Activated T-cell treated with anti-CD3 and anti-CD28 coated beads, Interleukin-2, amount 50 U/mL, for 72 hours (primary cell): ENCODE measurements at regions not wholly inside any gene's neighbourhood (a gene's known extent, or its start where the extent isn't known, plus 50 kb on each side); places are given as distances from the start of the nearest gene placed in this dataset.
"Not testable (repeated sequence)": the region's sequence is repeated elsewhere in the genome, so short reads cannot be mapped to it uniquely, and the experiment has no call there.

Source experiments
- ATAC-seq, 2 donors: fragments of 150-1000 bp; cut with Tn5 transposase; replicated peaks in 1 of 2; 2 replicates each; pipeline ENCODE4 v1.10.0; 2021; ENCODE audit warnings: moderate library complexity in 2 of 2, mild to moderate bottlenecking in 1 of 2
- DNase-seq, 2 donors: peaks; one replicate each; pipeline ENCODE4 v3.0.0; 2021 to 2022; ENCODE audit warnings: mixed read lengths in 1 of 2
- H3K27ac Mint-ChIP-seq: one replicate; pipeline ENCODE4 v1.8.0; 2022; ENCODE audit warnings: mild to moderate bottlenecking, moderate library complexity, mixed read lengths
- H3K27me3 Mint-ChIP-seq: one replicate; pipeline ENCODE4 v1.8.0; 2022; ENCODE audit warnings: low read depth, mixed read lengths
- H3K36me3 Mint-ChIP-seq, 2 donors: one replicate each; pipeline ENCODE4 v1.8.0; 2022; ENCODE audit warnings: mixed read lengths in 2 of 2, mild to moderate bottlenecking in 1 of 2; ENCODE audit not compliant: insufficient read depth in 2 of 2
- H3K4me1 Mint-ChIP-seq: one replicate; pipeline ENCODE4 v1.8.0; 2022; ENCODE audit warnings: low read depth, mixed read lengths
- H3K4me3 Mint-ChIP-seq, 2 donors: one replicate each; pipeline ENCODE4 v1.8.0; 2022; ENCODE audit warnings: mild to moderate bottlenecking in 2 of 2, mixed read lengths in 2 of 2, moderate library complexity in 2 of 2
- H3K9me3 Mint-ChIP-seq, 2 donors: one replicate each; pipeline ENCODE4 v1.8.0; 2022; ENCODE audit warnings: mixed read lengths in 2 of 2

- DNase-seq (no peak), ATAC-seq (no peak)
- H3K4me3 Mint-ChIP-seq: no peak overlapping the region
- no peaks in the 10 kb centered on the region for H3K36me3 Mint-ChIP-seq
- peaks cover 9% of the 10 kb centered on the region for H3K27me3 Mint-ChIP-seq
- no peaks in the 10 kb centered on the region for H3K4me1 Mint-ChIP-seq
- H3K27ac Mint-ChIP-seq: no peak overlapping the region
- no peaks in the 10 kb centered on the region for H3K9me3 Mint-ChIP-seq
Observed at GRCh38 chr10:90205340-90205739, 503.9 kb downstream of the KIF20B start.

DNA sequence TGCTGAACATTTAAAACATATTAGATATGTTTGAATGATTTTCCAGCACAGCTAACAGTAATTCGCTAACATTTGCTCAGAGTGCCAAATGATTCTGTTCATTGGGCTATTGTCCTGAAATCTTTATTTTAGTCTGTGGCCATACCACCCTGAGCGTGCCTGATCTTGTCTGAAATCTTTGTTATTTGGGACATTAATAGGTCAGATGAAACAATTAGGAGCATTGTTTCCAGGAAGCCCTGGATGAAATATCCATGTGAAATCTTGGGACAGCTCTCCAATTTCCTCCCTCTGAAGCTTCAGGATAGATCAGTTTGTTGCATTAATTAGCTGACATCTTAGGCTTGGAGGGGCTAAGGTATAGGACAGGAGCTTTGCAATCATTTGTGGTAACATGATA is 512.0 kb downstream of the KIF20B start:
- Mint-ChIP-seq H3K27me3 (peaks cover 33% of the 10 kb centered on the region), H3K36me3 (no peaks in the 10 kb centered on the region), H3K9me3 (peaks cover 0 to 1% of the 10 kb centered on the region in 2 donors), H3K27ac (no peak overlapping the region), H3K4me3 (no peak overlapping the region), H3K4me1 (no peaks in the 10 kb centered on the region)
- ATAC-seq: no peak
- DNase-seq: no peak

DNA sequence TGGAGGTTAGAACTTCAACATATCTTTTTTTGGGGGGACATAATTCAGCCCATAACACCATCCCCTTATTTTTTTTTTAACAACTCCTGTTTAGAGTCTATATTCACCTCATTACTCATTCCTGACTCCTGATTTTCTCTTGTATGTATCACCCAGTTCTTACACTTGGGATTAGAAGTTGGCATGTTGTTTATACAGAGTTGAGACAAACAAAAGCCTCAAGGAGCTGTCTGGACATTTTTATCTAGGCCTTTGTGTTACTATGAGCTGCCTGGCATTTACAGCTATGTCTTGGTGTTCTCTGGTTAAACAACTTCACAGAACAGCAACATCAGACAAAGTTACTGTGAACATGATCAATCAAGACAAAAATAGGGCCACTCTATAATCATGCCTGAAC is 517.5 kb downstream of the KIF20B start:
- Mint-ChIP-seq H3K4me3 (no peak overlapping the region), H3K27me3 (peaks cover 55% of the 10 kb centered on the region)
- no peak for ATAC-seq

DNA sequence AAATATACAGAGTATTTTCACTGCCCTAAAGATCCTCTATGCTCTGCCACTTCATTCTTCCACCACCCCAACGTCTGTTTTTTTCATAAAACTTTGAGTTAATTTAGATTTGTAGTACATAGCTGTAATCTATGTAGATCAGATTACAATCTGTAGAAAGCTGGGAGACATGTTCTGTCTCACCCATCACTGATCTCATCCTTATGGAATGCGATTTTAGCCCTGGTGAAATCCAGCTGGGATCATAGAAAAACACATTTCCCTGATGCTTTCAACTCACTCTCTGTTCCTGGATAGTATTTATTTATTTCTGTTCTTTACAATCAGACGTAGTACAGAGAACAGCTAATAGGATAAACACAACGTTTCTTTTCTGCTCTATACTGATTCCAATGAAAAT is 521.0 kb downstream of the KIF20B start:
- Mint-ChIP-seq H3K27ac (no peak overlapping the region), H3K27me3 (peaks cover 37% of the 10 kb centered on the region), H3K36me3 (peaks cover 0 to 1% of the 10 kb centered on the region in 2 donors), H3K4me1 (peaks cover 5% of the 10 kb centered on the region), H3K4me3 (no peak overlapping the region), H3K9me3 (peaks cover 0 to 3% of the 10 kb centered on the region in 2 donors)
- ATAC-seq (no peak), DNase-seq (no peak)

More for the DNA sequence above, 517.5 kb downstream of the KIF20B start:
- H3K27ac Mint-ChIP-seq: no peak overlapping the region
- H3K9me3 Mint-ChIP-seq: peaks cover 0 to 1% of the 10 kb centered on the region in 2 donors
- H3K36me3 Mint-ChIP-seq: no peaks in the 10 kb centered on the region
- no peaks in the 10 kb centered on the region for H3K4me1 Mint-ChIP-seq
- DNase-seq: no peak

GRCh38 chr10:90222939-90223338 is 521.5 kb downstream of the KIF20B start:
- Mint-ChIP-seq H3K27me3 (peaks cover 37% of the 10 kb centered on the region), H3K27ac (no peak overlapping the region), H3K36me3 (peaks cover 0 to 1% of the 10 kb centered on the region in 2 donors), H3K4me1 (peaks cover 11% of the 10 kb centered on the region), H3K9me3 (peaks cover 0 to 4% of the 10 kb centered on the region in 2 donors), H3K4me3 (no peak overlapping the region)
- ATAC-seq (no peak), DNase-seq (no peak)

GRCh38 chr10:90224791-90225566 is 523.6 kb downstream of the KIF20B start:
- ATAC-seq (no peak), DNase-seq (no peak)
- H3K36me3 Mint-ChIP-seq: peaks cover 1 to 6% of the 10 kb centered on the region in 2 donors
- H3K27ac Mint-ChIP-seq: no peak overlapping the region
- H3K27me3 Mint-ChIP-seq: peaks cover 44% of the 10 kb centered on the region
- H3K4me3 Mint-ChIP-seq: no peak overlapping the region
- peaks cover 16% of the 10 kb centered on the region for H3K4me1 Mint-ChIP-seq
- H3K9me3 Mint-ChIP-seq: peaks cover 7 to 9% of the 10 kb centered on the region in 2 donors

DNA sequence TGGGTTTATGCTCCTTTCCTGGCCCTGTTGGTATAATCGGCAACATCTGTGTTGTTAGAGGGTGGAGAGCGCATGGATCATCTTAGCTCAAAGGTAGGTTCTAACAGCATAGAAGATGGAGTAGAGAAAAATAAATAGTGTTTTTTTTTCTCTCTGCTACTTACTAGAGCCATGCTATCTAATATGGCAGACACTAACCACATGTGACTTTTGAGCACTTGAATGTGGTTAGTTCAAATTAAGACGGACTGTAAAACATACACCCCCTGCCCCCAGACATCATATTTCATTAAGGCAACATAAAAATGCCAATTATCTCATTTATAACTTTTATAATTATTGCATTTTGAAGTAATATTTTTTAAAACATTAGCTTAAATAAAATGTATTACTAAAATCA is 525.1 kb downstream of the KIF20B start:
- Mint-ChIP-seq H3K4me3 (no peak overlapping the region), H3K4me1 (peaks cover 16% of the 10 kb centered on the region), H3K9me3 (peaks cover 10 to 13% of the 10 kb centered on the region in 2 donors), H3K36me3 (peaks cover 1 to 8% of the 10 kb centered on the region in 2 donors), H3K27me3 (peaks cover 44% of the 10 kb centered on the region), H3K27ac (no peak overlapping the region)
- ATAC-seq: no peak
- no peak for DNase-seq

- H3K36me3 Mint-ChIP-seq: peaks cover 1 to 8% of the 10 kb centered on the region in 2 donors
- H3K9me3 Mint-ChIP-seq: peaks cover 12 to 18% of the 10 kb centered on the region in 2 donors
- DNase-seq (peak; percentile 68 to 70), ATAC-seq (peak; percentile 91 to 94)
- H3K4me3 Mint-ChIP-seq: peak overlapping the region in 1 of 2 donors; percentile 38
- peak overlapping the region; percentile 79 for H3K27ac Mint-ChIP-seq
- peaks cover 46% of the 10 kb centered on the region for H3K27me3 Mint-ChIP-seq
- peaks cover 16% of the 10 kb centered on the region for H3K4me1 Mint-ChIP-seq
Observed at GRCh38 chr10:90227217-90227656, 525.8 kb downstream of the KIF20B start.

DNA sequence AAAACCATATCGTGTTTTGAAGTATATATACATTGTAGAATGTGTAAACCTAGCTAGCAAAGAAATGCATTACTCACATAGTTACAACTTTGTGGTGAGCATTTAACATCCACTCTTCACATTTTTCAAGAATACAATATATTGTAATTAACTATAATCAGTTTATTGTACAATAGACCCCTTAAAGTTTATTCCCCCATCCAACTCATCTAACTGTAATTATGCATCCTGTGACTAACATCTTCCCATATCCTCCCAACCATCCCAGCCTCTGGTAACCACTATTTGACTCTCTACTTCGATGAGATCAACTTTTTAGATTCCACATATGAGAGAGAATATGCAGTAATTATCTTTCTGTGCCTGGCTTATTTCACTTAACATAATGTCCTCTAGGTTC is 526.4 kb downstream of the KIF20B start:
- H3K36me3 Mint-ChIP-seq: peaks cover 1 to 8% of the 10 kb centered on the region in 2 donors
- no peak for DNase-seq
- ATAC-seq: peak; percentile 14 to 49
- peaks cover 12 to 18% of the 10 kb centered on the region in 2 donors for H3K9me3 Mint-ChIP-seq
- peak overlapping the region in 1 of 2 donors; percentile 13 for H3K4me3 Mint-ChIP-seq
- H3K27ac Mint-ChIP-seq: no peak overlapping the region
- peaks cover 16% of the 10 kb centered on the region for H3K4me1 Mint-ChIP-seq
- peaks cover 48% of the 10 kb centered on the region for H3K27me3 Mint-ChIP-seq

DNA sequence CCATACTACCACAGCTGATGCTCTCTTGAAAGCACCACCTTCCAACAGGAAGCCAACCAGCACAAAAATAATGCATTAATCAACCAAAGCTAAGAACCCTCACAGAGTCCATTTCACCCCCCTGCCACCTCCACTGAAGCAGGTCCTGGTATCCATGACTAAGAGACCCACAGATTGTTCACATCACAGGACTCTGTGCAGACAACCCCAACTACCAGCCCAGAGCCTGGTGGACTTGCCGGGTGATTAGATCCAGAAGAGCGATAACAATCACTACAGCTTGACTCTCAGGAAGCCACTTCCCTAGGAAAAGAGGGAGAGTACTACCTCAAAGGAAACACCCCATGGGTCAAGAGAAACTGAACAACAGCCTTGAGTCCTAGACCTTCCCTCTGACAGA is 528.1 kb downstream of the KIF20B start:
- H3K4me3 Mint-ChIP-seq: no peak overlapping the region
- peaks cover 51% of the 10 kb centered on the region for H3K27me3 Mint-ChIP-seq
- H3K4me1 Mint-ChIP-seq: peaks cover 16% of the 10 kb centered on the region
- ATAC-seq (no peak), DNase-seq (no peak)
- peaks cover 1 to 8% of the 10 kb centered on the region in 2 donors for H3K36me3 Mint-ChIP-seq
- peaks cover 15 to 21% of the 10 kb centered on the region in 2 donors for H3K9me3 Mint-ChIP-seq
- no peak overlapping the region for H3K27ac Mint-ChIP-seq

DNA sequence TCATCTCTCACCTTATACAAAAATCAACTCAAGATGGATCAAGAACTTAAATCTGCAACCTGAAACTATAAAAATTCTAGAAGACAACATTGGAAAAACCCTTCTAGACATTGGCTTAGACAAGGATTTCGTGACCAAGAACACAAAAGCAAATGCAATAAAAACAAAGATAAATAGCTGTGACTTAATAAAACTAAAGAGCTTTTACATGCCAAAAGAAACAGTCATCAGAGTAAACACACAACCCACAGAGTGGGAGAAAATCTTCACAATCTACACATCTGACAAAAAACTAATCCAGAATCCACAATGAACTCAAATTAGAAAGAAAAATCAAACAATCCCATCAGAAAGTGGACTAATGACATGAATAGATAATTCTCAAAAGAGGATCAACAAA is 532.4 kb downstream of the KIF20B start:
- H3K36me3 Mint-ChIP-seq, H3K27ac Mint-ChIP-seq, DNase-seq, ATAC-seq, H3K4me3 Mint-ChIP-seq, H3K4me1 Mint-ChIP-seq: not testable (repeated sequence)
- Mint-ChIP-seq H3K9me3 (peaks cover 18 to 19% of the 10 kb centered on the region in 2 donors), H3K27me3 (peaks cover 51% of the 10 kb centered on the region)

GRCh38 chr10:90245623-90246022 is 544.2 kb downstream of the KIF20B start:
- Mint-ChIP-seq H3K27me3 (no peaks in the 10 kb centered on the region), H3K27ac (no peak overlapping the region), H3K9me3 (peaks cover 3 to 7% of the 10 kb centered on the region in 2 donors), H3K36me3 (no peaks in the 10 kb centered on the region), H3K4me1 (no peaks in the 10 kb centered on the region), H3K4me3 (no peak overlapping the region)
- DNase-seq (no peak), ATAC-seq (no peak)

- H3K4me3 Mint-ChIP-seq, DNase-seq, H3K27me3 Mint-ChIP-seq, H3K9me3 Mint-ChIP-seq, H3K4me1 Mint-ChIP-seq, H3K27ac Mint-ChIP-seq, H3K36me3 Mint-ChIP-seq, ATAC-seq: not testable (repeated sequence)
Observed at GRCh38 chr10:90250784-90251183, 549.4 kb downstream of the KIF20B start.

DNA sequence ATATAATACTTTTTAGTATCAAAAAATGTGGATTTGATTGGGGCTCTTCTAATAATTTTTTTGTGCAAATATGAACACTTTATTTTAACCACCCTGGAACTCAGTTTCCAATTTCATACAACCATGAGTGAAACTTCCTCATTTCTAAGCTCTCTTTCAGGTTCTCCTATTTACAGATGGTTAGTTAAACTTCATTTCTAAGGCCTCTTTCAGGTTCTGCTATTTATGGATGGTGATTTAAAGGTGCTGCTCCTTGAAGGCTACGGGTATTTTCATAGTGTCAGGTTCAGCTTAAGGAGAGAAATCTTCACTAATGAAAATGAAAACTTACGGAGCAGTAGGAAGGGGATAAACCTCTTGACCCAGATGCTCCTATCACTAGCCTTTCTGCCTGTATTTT is 568.3 kb downstream of the KIF20B start:
- H3K36me3 Mint-ChIP-seq: no peaks in the 10 kb centered on the region
- no peaks in the 10 kb centered on the region for H3K4me1 Mint-ChIP-seq
- DNase-seq: no peak
- H3K27ac Mint-ChIP-seq: no peak overlapping the region
- peaks cover 2 to 5% of the 10 kb centered on the region in 2 donors for H3K9me3 Mint-ChIP-seq
- ATAC-seq: no peak
- peaks cover 8% of the 10 kb centered on the region for H3K27me3 Mint-ChIP-seq
- no peak overlapping the region for H3K4me3 Mint-ChIP-seq
